SK-N-SH (cell line): ENCODE measurements at regions not wholly inside any gene's neighbourhood (a gene's known extent, or its start where the extent isn't known, plus 50 kb on each side); places are given as distances from the start of the nearest gene placed in this dataset.

Source experiments
- CTCF ChIA-PET: fragments of 300-600, 350-600 bp; formaldehyde crosslinking; extraction: SDS; loops from one replicate; lab custom pipeline; 2021; lab: Yijun Ruan, JAX
- POLR2A ChIA-PET: fragments of 350-600 bp; sonication (Branson Sonifier 250); formaldehyde crosslinking; extraction: SDS; loops from one replicate; lab custom pipeline; 2020; ENCODE audit warnings: antibody characterized with exemption, inconsistent platforms; lab: Yijun Ruan, JAX
- DNase-seq: peaks from one replicate; pipeline ENCODE4 v3.0.0; 2012
- H2AFZ ChIP-seq: fragments of 200-600 bp; sonication (generic); 2 replicates; pipeline ENCODE4 v1.8.1; 2016; ENCODE audit warnings: antibody characterized with exemption, mild to moderate bottlenecking, low read depth
- H3F3A ChIP-seq: fragments of 200-600 bp; sonication (generic); replicated peaks from 2 replicates; pipeline ENCODE3; 2016; ENCODE audit warnings: antibody characterized with exemption, mild to moderate bottlenecking; ENCODE audit not compliant: insufficient read depth
- H3K27ac ChIP-seq, 2 experiments: fragments of 200-500 bp in 1 of 2; fragments of 200-600 bp in 1 of 2; sonication (Bioruptor generic) in 1 of 2; sonication (generic), shearing (Covaris generic) in 1 of 2; 2 replicates each; pipeline versions ENCODE4 v1.5.1 to v1.6.1; 2014 to 2016; ENCODE audit warnings: low read depth in 2 of 2, inconsistent platforms in 1 of 2, low read length in 1 of 2, mild to moderate bottlenecking in 1 of 2, mixed read lengths in 1 of 2
- H3K27me3 ChIP-seq: fragments of 200-600 bp; sonication (generic), shearing (Covaris generic); 2 replicates; pipeline ENCODE4 v1.6.1; 2016; ENCODE audit warnings: mixed run types; ENCODE audit not compliant: insufficient read depth
- H3K36me3 ChIP-seq, 2 experiments: fragments of 200-500 bp in 1 of 2; fragments of 200-600 bp in 1 of 2; sonication (Bioruptor generic) in 1 of 2; sonication (generic) in 1 of 2; replicated peaks in 1 of 2; 2 replicates each; pipeline versions ENCODE3 to v1.5.1; 2014 to 2016; ENCODE audit warnings: low read length in 1 of 2, mild to moderate bottlenecking in 1 of 2; ENCODE audit not compliant: insufficient read depth in 2 of 2, control insufficient read depth in 1 of 2
- H3K4me1 ChIP-seq, 2 experiments: fragments of 200-500 bp in 1 of 2; fragments of 200-600 bp in 1 of 2; sonication (Bioruptor generic) in 1 of 2; sonication (generic), shearing (Covaris generic) in 1 of 2; 2 replicates each; pipeline versions ENCODE4 v1.5.1 to v1.6.1; 2014 to 2016; ENCODE audit warnings: low read depth in 1 of 2, low read length in 1 of 2, mixed run types in 1 of 2; ENCODE audit not compliant: insufficient read depth in 2 of 2, control insufficient read depth in 1 of 2
- H3K4me2 ChIP-seq: fragments of 200-600 bp; sonication (generic), shearing (Covaris generic); 2 replicates; pipeline ENCODE4 v1.6.1; 2017; ENCODE audit warnings: mixed run types
- H3K4me3 ChIP-seq, 2 experiments: fragments of 200-500 bp in 1 of 2; fragments of 200-600 bp in 1 of 2; sonication (Bioruptor generic) in 1 of 2; sonication (generic), shearing (Covaris generic) in 1 of 2; 2 replicates each; pipeline versions ENCODE4 v1.5.1 to v1.8.1; 2014 to 2016; ENCODE audit warnings: low read depth in 2 of 2, inconsistent platforms in 1 of 2, low read length in 1 of 2, mild to moderate bottlenecking in 1 of 2, mixed read lengths in 1 of 2, moderate library complexity in 1 of 2
- H3K79me2 ChIP-seq: fragments of 200-600 bp; sonication (generic); 2 replicates; pipeline ENCODE4 v1.8.1; 2017; ENCODE audit warnings: mild to moderate bottlenecking; ENCODE audit not compliant: insufficient read depth
- H3K9ac ChIP-seq: fragments of 200-600 bp; sonication (generic); 2 replicates; pipeline ENCODE4 v1.6.1; 2017; ENCODE audit warnings: mixed run types
- H3K9me2 ChIP-seq: fragments of 200-600 bp; sonication (generic); 2 replicates; pipeline ENCODE4 v1.6.1; 2017; ENCODE audit warnings: mixed run types
- H3K9me3 ChIP-seq: fragments of 200-600 bp; sonication (generic); 2 replicates; pipeline ENCODE4 v1.6.1; 2017; ENCODE audit warnings: mixed run types, mild to moderate bottlenecking, moderate library complexity
- H4K20me1 ChIP-seq: fragments of 200-600 bp; sonication (generic); 2 replicates; pipeline ENCODE4 v1.6.1; 2017; ENCODE audit warnings: mild to moderate bottlenecking, mixed run types; ENCODE audit not compliant: insufficient read depth
- CHD2 ChIP-seq: fragments of 150-350 bp; IDR thresholded peaks from 2 replicates; pipeline ENCODE4 v1.6.1; 2018; ENCODE audit warnings: low read length; ENCODE audit not compliant: partially characterized antibody
- EP300 ChIP-seq, 2 experiments: IDR thresholded peaks; 2 replicates each; pipeline versions ENCODE4 v1.4.0 to v1.6.1; 2012; ENCODE audit warnings: borderline replicate concordance in 1 of 2, low read depth in 1 of 2, low read length in 1 of 2
- FOSL2 ChIP-seq: IDR thresholded peaks from 2 replicates; pipeline ENCODE4 v1.4.0; 2012; ENCODE audit warnings: low read depth, mild to moderate bottlenecking, moderate library complexity, borderline replicate concordance
- FOXJ3 ChIP-seq: sonication (generic); formaldehyde crosslinking; IDR thresholded peaks from 2 replicates; pipeline ENCODE4 v1.5.1; 2020; ENCODE audit warnings: mild to moderate bottlenecking, missing genetic modification reagents
- GABPA ChIP-seq: IDR thresholded peaks from 2 replicates; pipeline ENCODE4 v1.4.0; 2012; ENCODE audit warnings: low read depth, mild to moderate bottlenecking
- GATA2 ChIP-seq: sonication (generic); formaldehyde crosslinking; IDR thresholded peaks from 2 replicates; pipeline ENCODE4 v1.5.0; 2020; ENCODE audit warnings: mild to moderate bottlenecking, missing genetic modification reagents
- MEF2A ChIP-seq: IDR thresholded peaks from 2 replicates; pipeline ENCODE4 v1.4.0; 2012; ENCODE audit warnings: low read depth, borderline replicate concordance
- MXI1 ChIP-seq: IDR thresholded peaks from 2 replicates; pipeline ENCODE4 v1.6.1; 2012; ENCODE audit warnings: mild to moderate bottlenecking, low read depth, low read length, improper control_type of control experiment
- POLR2AphosphoS5 ChIP-seq: IDR thresholded peaks from 2 replicates; pipeline ENCODE4 v1.6.1; 2012; ENCODE audit warnings: low read depth, low read length
- RXRA ChIP-seq: IDR thresholded peaks from 2 replicates; pipeline ENCODE4 v1.4.0; 2012; ENCODE audit warnings: low read depth, mild to moderate bottlenecking, borderline replicate concordance
- SMC3 ChIP-seq: IDR thresholded peaks from 2 replicates; pipeline ENCODE4 v1.6.1; 2012; ENCODE audit warnings: low read depth, low read length, improper control_type of control experiment
- TCF12 ChIP-seq: IDR thresholded peaks from 2 replicates; pipeline ENCODE4 v1.4.0; 2012
- TEAD4 ChIP-seq: IDR thresholded peaks from 2 replicates; pipeline ENCODE4 v1.4.0; 2012; ENCODE audit warnings: mild to moderate bottlenecking, borderline replicate concordance; ENCODE audit not compliant: insufficient read depth
- WGBS: methylation state at CpG from one replicate; pipeline ENCODE4 v1.1.6; 2017; ENCODE audit warnings: low lambda C conversion rate; 5-methylcytosine and 5-hydroxymethylcytosine counted together
- TF ChIP-seq, protein P1 (sequence below): IDR thresholded peaks from 2 replicates; pipeline ENCODE4 v1.4.0; 2012; ENCODE audit warnings: low read depth, borderline replicate concordance
- TF ChIP-seq, protein P2 (sequence below): IDR thresholded peaks from 2 replicates; pipeline ENCODE4 v1.4.0; 2012; ENCODE audit warnings: low read depth, borderline replicate concordance
- TF ChIP-seq, protein P3 (sequence below): IDR thresholded peaks from 2 replicates; pipeline ENCODE4 v1.4.0; 2012; ENCODE audit warnings: low read depth
- TF ChIP-seq, protein P4 (sequence below): fragments of 200-600 bp; sonication (generic); IDR thresholded peaks from 2 replicates; pipeline ENCODE4 v1.6.1; 2017; ENCODE audit warnings: antibody characterized with exemption, mild to moderate bottlenecking, moderate library complexity
- TF ChIP-seq, protein P5 (sequence below): fragments of 150-350 bp; IDR thresholded peaks from 2 replicates; pipeline ENCODE4 v1.6.1; 2016; ENCODE audit warnings: mild to moderate bottlenecking, low read depth, low read length

DNA sequence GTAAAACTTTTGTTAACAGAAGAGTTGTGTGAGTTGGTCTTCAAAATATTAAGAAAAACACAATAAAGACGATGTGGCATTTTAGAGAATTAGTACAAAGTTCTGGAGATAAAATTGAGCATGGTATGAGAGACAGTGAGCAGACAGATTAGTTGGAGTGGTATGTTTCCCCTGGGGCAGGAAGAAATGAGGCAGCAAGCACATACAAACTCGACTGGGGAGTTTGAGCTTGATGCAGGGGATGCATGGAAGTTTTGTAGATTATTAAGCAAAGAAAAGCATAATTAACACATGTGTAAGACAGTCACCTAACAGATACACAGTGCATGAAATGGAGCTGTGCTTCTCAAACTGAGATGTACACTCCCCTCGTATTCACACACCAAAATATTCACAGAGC is 58.1 kb upstream of the IL2 start:
- no peak for TF ChIP-seq GABPA
- TF ChIP-seq, protein P1, sequence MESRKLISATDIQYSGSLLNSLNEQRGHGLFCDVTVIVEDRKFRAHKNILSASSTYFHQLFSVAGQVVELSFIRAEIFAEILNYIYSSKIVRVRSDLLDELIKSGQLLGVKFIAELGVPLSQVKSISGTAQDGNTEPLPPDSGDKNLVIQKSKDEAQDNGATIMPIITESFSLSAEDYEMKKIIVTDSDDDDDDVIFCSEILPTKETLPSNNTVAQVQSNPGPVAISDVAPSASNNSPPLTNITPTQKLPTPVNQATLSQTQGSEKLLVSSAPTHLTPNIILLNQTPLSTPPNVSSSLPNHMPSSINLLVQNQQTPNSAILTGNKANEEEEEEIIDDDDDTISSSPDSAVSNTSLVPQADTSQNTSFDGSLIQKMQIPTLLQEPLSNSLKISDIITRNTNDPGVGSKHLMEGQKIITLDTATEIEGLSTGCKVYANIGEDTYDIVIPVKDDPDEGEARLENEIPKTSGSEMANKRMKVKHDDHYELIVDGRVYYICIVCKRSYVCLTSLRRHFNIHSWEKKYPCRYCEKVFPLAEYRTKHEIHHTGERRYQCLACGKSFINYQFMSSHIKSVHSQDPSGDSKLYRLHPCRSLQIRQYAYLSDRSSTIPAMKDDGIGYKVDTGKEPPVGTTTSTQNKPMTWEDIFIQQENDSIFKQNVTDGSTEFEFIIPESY, result no peak
- no peak for TF ChIP-seq MEF2A
- no peak for TF ChIP-seq FOSL2
- TF ChIP-seq, protein P2, sequence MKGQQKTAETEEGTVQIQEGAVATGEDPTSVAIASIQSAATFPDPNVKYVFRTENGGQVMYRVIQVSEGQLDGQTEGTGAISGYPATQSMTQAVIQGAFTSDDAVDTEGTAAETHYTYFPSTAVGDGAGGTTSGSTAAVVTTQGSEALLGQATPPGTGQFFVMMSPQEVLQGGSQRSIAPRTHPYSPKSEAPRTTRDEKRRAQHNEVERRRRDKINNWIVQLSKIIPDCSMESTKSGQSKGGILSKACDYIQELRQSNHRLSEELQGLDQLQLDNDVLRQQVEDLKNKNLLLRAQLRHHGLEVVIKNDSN, result no peak
- TF ChIP-seq POLR2AphosphoS5, result no peak
- TF ChIP-seq RXRA, result no peak
- no peak for TF ChIP-seq CHD2
- TF ChIP-seq GATA2, result no peak
- TF ChIP-seq, protein P3, sequence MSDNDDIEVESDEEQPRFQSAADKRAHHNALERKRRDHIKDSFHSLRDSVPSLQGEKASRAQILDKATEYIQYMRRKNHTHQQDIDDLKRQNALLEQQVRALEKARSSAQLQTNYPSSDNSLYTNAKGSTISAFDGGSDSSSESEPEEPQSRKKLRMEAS, result no peak
- TF ChIP-seq TCF12, result no peak
- no peak for TF ChIP-seq EP300 (IDR thresholded peaks at IDR 0.05; ENCODE audit: borderline replicate concordance in 1 of 2, low read depth in 1 of 2, low read length in 1 of 2)
- TF ChIP-seq MXI1, result no peak
- no peak for TF ChIP-seq FOXJ3 (CRISPR knock-in tag)
- TF ChIP-seq, protein P4, sequence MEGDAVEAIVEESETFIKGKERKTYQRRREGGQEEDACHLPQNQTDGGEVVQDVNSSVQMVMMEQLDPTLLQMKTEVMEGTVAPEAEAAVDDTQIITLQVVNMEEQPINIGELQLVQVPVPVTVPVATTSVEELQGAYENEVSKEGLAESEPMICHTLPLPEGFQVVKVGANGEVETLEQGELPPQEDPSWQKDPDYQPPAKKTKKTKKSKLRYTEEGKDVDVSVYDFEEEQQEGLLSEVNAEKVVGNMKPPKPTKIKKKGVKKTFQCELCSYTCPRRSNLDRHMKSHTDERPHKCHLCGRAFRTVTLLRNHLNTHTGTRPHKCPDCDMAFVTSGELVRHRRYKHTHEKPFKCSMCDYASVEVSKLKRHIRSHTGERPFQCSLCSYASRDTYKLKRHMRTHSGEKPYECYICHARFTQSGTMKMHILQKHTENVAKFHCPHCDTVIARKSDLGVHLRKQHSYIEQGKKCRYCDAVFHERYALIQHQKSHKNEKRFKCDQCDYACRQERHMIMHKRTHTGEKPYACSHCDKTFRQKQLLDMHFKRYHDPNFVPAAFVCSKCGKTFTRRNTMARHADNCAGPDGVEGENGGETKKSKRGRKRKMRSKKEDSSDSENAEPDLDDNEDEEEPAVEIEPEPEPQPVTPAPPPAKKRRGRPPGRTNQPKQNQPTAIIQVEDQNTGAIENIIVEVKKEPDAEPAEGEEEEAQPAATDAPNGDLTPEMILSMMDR, result no peak
- TF ChIP-seq, protein P5, sequence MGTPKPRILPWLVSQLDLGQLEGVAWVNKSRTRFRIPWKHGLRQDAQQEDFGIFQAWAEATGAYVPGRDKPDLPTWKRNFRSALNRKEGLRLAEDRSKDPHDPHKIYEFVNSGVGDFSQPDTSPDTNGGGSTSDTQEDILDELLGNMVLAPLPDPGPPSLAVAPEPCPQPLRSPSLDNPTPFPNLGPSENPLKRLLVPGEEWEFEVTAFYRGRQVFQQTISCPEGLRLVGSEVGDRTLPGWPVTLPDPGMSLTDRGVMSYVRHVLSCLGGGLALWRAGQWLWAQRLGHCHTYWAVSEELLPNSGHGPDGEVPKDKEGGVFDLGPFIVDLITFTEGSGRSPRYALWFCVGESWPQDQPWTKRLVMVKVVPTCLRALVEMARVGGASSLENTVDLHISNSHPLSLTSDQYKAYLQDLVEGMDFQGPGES, result no peak
- TF ChIP-seq TEAD4, result no peak
- no peak for TF ChIP-seq SMC3
- no peaks in the 10 kb centered on the region for H4K20me1 ChIP-seq
- no peaks in the 10 kb centered on the region for H3K9me3 ChIP-seq
- no peaks in the 10 kb centered on the region for H3K79me2 ChIP-seq
- CTCF ChIA-PET, result no interaction called here
- no peak for DNase-seq
- H2AFZ ChIP-seq, result no peak overlapping the region
- H3K27me3 ChIP-seq, result peaks cover 9% of the 10 kb centered on the region; the same call in 1 of the 2 replicates
- 0% methylated on average over 3 of the region's 3 CpGs for WGBS
- no peak overlapping the region for H3K27ac ChIP-seq
- no peaks in the 10 kb centered on the region for H3F3A ChIP-seq
- H3K9me2 ChIP-seq, result no peaks in the 10 kb centered on the region
- no peak overlapping the region for H3K9ac ChIP-seq
- no peaks in the 10 kb centered on the region for H3K36me3 ChIP-seq
- no peaks in the 10 kb centered on the region for H3K4me1 ChIP-seq
- H3K4me2 ChIP-seq, result no peak overlapping the region
- POLR2A ChIA-PET, result no interaction called here
- H3K4me3 ChIP-seq, result no peak overlapping the region
